HG03103 (cell line): ENCODE measurements at regions not wholly inside any gene's neighbourhood (a gene's known extent, or its start where the extent isn't known, plus 50 kb on each side); places are given as distances from the start of the nearest gene placed in this dataset.
"Not testable (repeated sequence)": the region's sequence is repeated elsewhere in the genome, so short reads cannot be mapped to it uniquely, and the experiment has no call there.

ENCODE experiments used
- ATAC-seq: cut with Tn5 transposase; IDR thresholded peaks from one replicate; pipeline ENCODE4 v1.9.1; 2021; ENCODE audit warnings: low read depth; ENCODE audit not compliant: unreplicated experiment

- ATAC-seq: no peak
Measured at GRCh38 chr7:92982928-92983327, 134.9 kb downstream of the SAMD9 start.

GRCh38 chr7:92976931-92977330 lies 140.6 kb upstream of the CDK6 start:
- ATAC-seq: no peak

DNA sequence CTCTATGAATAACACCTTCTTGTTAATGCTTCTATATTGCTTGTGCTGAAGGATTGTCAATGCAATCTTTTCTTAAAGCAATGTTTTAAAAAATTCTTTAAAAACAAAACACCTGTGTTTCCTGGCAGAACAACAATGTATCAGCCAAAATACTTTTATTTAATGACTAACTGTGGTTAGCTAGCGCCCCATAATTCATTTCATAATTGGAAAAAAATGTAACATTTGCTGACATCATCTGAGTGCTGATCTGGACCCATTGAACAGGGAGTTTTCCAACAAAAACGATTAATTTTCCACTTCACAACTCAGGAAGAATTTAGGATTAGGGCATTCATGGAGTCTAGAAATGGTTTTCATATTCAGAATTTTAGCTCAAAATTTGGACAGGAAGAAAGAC lies 137.6 kb upstream of the CDK6 start:
- ATAC-seq: no peak

DNA sequence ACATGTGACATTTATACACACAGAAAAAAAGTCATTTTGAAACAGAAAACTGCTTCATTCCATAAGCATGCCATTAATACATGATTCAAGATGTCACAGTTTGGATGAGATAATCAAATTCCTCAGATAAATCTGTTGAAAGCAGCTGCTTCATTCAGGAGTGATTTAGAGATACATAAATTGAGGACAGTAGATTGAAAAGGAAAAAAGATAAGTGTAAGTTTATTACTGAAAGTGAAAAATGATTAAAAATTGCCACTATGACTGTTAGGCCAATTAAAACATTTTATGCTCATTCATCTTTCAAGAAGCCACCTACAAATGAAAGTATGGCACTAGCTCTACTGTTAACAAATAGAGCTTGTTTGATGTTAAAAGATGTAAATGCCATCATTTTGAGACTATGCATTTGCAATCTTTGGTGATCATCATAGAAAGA lies 136.9 kb upstream of the CDK6 start:
- ATAC-seq: no peak

- no peak for ATAC-seq
Measured at GRCh38 chr7:92972441-92972840, 136.1 kb upstream of the CDK6 start.

DNA sequence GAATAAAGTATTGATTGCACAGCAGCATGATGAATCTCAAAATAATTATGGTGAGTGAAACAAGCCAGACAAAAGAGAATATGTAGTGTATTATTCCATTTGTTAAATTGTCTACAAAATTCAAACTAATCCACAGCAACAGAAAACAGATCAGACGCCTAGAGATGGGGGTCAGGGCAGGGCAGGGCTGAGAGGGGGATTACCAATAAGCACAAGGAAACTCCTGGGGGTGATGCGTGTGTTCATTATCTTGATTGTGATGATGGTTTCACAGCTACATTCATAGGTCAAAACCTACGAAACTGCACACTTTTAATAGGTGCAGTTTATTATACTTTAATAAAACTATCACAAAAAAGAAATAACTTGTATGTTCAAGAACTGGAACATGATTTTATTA lies 132.7 kb upstream of the CDK6 start:
- ATAC-seq: no peak

- ATAC-seq: no peak
Measured at GRCh38 chr7:92968502-92968901, 132.1 kb upstream of the CDK6 start.

- ATAC-seq: no peak
Measured at GRCh38 chr7:92967238-92967637, 130.9 kb upstream of the CDK6 start.

DNA sequence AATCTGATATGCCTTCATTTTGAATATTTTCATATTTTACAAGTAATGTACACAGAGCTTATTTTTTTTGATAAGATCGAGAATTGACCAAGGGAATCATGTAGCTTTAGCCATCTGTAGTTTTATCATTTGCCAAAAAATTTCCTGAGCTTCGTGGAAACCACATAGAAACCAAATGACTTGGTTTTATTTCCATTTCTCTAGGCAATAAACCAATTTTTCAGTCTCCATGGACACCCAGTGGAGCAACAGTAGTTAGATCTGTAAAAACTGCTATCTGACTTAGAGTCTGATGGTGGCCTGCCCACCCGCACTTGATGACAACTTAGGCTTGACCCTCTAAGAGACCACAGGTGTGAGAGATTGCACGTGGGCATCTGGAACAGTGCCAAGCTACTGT lies 127.8 kb upstream of the CDK6 start:
- ATAC-seq: no peak

DNA sequence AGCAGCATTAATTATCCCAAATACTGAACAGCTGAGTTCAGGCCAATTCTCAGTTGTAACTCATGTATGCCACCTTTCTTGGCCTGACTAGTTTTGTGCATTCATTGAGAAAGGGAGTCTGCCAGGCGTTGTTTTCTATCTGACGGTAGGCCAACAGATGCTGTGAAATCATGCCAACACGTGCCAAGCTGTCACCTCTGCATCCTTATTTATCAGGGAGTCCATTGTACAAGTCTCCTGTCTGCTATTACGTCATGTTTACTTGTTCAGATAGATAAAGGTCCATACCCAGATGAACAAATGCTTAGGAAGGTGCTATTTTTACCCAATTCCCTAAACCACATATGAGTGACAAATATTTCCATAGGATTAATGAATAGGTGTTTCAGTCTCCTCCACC lies 127.2 kb upstream of the CDK6 start:
- ATAC-seq: no peak

DNA sequence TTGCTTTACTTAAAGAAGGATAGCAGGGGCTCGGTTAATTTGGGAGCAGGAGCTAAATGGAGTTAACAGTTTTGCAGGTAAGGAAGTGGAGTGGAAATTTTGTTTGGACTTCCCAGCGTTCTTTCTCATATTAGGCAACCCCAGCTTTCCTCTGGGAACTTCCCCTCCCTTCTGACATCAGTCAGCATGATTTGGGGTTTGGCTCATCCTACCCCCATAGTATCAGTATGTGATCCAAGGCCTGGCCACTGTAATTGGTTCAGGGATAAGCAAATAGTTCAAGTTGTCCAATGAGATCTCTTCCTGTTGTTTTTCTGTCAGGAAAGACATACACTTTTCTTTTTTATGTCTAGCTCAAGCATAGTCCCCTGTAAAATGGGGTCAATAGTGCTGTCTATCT lies 125.6 kb upstream of the CDK6 start:
- ATAC-seq: no peak

DNA sequence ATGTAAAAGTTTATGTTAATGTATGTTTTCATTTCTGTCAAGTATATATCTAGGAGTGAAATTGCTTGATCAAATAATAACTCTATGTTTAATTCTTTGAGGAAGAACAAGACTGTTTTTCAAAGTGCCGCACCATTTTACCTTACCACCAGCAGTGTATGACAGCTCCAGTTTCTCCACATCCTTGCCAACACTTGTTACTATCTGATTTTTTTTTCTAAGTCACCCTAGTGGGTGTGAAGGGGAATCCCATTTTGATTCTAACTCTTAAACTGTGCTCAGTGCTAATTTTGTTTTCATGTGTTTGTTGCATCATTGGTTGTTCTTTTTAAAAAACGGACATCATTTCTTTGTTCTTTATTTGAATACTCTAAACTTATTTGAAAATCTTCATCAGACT lies 120.2 kb upstream of the CDK6 start:
- ATAC-seq: no peak

DNA sequence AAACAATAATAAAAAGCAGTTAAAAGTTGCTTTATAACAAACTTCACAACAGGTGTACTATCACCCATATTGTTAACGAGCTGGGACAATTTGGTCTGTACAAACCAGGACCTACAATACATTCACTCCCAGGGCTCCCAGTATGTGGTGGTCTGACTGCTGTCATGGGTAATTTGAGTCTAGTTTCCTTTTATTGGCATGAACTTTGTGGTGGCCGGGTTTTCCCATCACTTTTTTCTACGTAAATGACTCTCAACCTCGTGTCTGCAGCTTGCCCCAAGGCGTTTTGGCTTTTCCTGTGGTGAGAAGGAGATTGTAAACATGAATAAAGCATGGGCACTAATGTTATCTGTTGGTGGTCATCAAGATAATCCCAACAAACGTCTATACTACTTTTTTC lies 118.7 kb upstream of the CDK6 start:
- no peak for ATAC-seq

GRCh38 chr7:92953657-92954056 lies 117.3 kb upstream of the CDK6 start:
- no peak for ATAC-seq

DNA sequence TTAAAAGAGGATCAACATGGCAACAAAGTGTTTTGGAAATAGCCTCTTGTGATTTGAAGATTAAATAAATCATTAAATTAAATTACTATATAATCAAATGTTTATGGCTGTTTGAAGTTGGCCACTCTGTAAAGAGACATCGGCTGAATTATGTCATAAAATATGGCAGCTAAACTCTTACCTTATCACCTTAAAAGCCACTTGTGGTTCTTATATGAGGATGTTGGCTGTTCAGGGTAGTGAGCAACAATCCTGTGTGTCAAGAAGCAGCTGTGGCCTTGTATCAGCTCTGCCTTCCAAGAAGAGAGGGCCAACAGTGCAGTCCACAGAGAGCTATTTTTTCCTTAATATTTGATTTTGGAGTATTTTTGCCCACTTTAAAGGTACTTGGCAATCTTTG lies 113.4 kb upstream of the CDK6 start:
- ATAC-seq: no peak

- ATAC-seq: no peak
Measured at GRCh38 chr7:92945840-92946239, 109.5 kb upstream of the CDK6 start.

DNA sequence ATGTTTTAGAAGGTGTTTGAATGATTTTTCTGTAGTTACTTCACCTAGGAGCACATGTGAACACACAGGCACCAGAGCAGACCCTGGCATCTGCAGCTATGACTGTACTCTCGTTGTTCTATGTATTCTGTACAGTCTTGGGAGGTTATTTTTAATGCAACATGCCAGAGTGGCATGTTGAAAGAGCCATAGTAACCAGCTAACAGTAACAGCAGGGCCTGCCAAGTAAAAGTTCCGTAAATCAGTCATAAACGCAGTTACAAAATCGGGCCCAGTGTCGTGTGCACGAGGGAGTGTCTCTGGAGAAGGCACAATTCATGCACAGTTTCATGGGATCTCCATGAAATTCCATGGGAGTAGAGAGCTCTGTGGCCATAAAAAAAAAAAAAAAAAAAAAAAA lies 108.3 kb upstream of the CDK6 start:
- ATAC-seq: no peak

DNA sequence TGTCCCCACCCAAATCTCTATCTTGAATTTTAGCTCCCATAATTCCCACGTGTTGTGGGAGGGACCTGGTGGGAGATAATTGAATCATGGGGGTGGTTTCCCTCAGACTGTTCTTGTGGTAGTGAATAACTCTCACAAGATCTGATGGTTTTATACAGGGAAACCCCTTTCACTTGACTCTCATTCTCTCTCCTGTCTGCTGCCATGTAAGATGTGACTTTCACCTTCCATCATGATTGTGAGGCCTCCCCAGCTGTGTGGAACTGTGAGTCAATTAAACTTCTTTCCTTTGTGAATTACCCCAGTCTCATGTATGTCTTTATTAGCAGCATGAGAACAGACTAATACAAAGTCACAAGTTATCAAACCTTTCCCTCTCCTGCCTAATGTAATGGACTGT lies 106.3 kb upstream of the CDK6 start:
- not testable (repeated sequence) for ATAC-seq

DNA sequence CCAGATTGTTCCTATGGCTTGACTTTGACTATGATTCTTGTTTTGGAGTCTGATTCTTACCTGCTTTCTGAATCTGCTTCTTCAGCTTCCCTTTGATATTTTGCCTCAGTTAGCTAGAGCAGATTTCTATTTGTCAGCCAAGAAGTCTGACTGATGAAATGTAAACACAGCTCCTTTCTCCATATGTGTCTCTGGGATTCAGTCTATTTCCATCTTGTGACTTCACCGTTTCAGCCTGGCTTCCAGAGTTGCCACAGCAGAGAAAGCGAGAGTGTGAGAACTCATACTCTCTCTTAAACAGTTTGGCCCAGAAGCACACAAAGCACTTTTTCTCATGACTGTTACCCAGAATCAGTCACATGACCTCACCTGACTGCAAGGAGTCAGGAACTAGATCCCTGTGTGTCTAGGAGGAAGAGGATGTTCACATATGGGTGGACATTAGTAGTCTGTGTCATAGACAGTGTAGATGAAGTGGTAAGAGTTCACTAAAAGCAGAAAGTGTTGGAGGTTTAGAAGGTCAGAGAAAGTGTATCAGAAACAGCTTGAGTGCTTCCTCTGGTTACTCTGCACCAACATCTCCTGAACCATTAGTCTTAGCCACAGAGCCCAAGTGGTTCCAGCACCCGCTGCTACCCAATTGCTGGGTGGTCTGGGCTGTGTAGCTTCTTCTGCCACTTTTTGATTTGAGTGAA lies 103.4 kb upstream of the CDK6 start:
- no peak for ATAC-seq

GRCh38 chr7:92934096-92934495 lies 97.7 kb upstream of the CDK6 start:
- no peak for ATAC-seq

DNA sequence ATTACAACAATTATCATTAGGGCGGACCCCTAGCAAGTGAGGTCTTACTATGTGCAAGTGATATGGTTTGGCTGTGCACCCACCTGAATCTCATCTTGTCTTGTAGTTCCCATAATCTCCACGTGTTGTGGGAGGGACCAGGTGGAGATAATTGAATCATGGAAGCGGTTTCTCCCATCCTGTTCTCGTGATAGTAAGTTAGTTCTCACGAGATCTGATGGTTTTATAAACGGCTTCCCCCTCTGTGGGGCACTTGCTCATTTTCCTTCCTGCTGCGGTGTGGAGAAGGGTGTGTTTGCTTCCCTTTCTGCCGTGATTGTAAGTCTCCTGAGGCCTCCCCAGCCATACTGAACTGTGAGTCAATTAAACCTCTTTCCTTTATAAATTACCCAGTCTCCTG lies 96.1 kb upstream of the CDK6 start:
- ATAC-seq: no peak

GRCh38 chr7:92930404-92930803 lies 94.0 kb upstream of the CDK6 start:
- ATAC-seq: no peak

- no peak for ATAC-seq
Measured at GRCh38 chr7:92926697-92927044, 90.3 kb upstream of the CDK6 start.
